HCT116 (cell line): ENCODE measurements at regions not wholly inside any gene's neighbourhood (a gene's known extent, or its start where the extent isn't known, plus 50 kb on each side); places are given as distances from the start of the nearest gene placed in this dataset.

Experiments used
- ATAC-seq: fragments of 200-7000 bp; cut with Tn5 transposase; 2 replicates; pipeline ENCODE4 v1.9.1; 2020; ENCODE audit warnings: mild to moderate bottlenecking, moderate library complexity
- BruUV-seq: library from RNA; stranded (reverse); fragments of 400-500 nt; replicated peaks from 2 replicates; lab custom pipeline; 2021; lab: Mats Ljungman, UMichigan
- CTCF ChIA-PET: fragments of 300-600 bp; sonication (Branson Sonifier 250); formaldehyde crosslinking; loops from one replicate; lab custom pipeline; 2021; ENCODE audit warnings: antibody characterized with exemption; lab: Charles Lee
- POLR2A ChIA-PET: fragments of 300-600, 350-600 bp; sonication (Branson Sonifier 250); formaldehyde crosslinking; loops from one replicate; lab custom pipeline; 2021; ENCODE audit warnings: antibody characterized with exemption; lab: Charles Lee
- RAD21 ChIA-PET, 2 experiments: fragments of 300-600 bp; sonication (Branson Sonifier 250); formaldehyde crosslinking; loops; one replicate each; lab custom pipeline; 2023; ENCODE audit warnings: low total read pairs in 2 of 2; ENCODE audit not compliant: uncharacterized antibody in 2 of 2, unreplicated experiment in 2 of 2, low non-redundant PET in 1 of 2; lab: Charles Lee
- DNase-seq: peaks from one replicate; pipeline ENCODE4 v3.0.0-alpha.2; 2010; ENCODE audit warnings: low read depth, low spot score
- H2AFZ ChIP-seq: fragments of 200-600 bp; shearing (Covaris generic), sonication (generic); 2 replicates; pipeline ENCODE4 v1.6.1; 2017; ENCODE audit warnings: low read depth, mixed run types, mixed read lengths, antibody characterized with exemption, low read length; ENCODE audit not compliant: poor library complexity, severe bottlenecking
- H3K27ac ChIP-seq: 2 replicates; pipeline ENCODE4 v1.5.1; 2012; ENCODE audit warnings: low read depth, low read length
- H3K27me3 ChIP-seq: fragments of 200-600 bp; sonication (generic); 2 replicates; pipeline ENCODE4 v1.6.1; 2016; ENCODE audit warnings: mixed run types, low read length, mixed read lengths; ENCODE audit not compliant: insufficient read depth
- H3K36me3 ChIP-seq, 2 experiments: fragments of 200-500 bp in 1 of 2; fragments of 200-600 bp in 1 of 2; sonication (Bioruptor generic) in 1 of 2; sonication (generic) in 1 of 2; 2 replicates each; pipeline versions ENCODE4 v1.5.1 to v1.6.1; 2014 to 2016; ENCODE audit warnings: low read length in 2 of 2, inconsistent platforms in 1 of 2, mixed read lengths in 1 of 2, mixed run types in 1 of 2; ENCODE audit not compliant: insufficient read depth in 2 of 2, control insufficient read depth in 1 of 2
- H3K4me1 ChIP-seq, 2 experiments: fragments of 200-600 bp in 1 of 2; sonication (generic) in 1 of 2; 2 replicates each; pipeline versions ENCODE4 v1.5.1 to v1.6.1; 2012 to 2017; ENCODE audit warnings: low read length in 2 of 2, inconsistent platforms in 1 of 2, mild to moderate bottlenecking in 1 of 2, mixed read lengths in 1 of 2, mixed run types in 1 of 2, moderate library complexity in 1 of 2; ENCODE audit not compliant: insufficient read depth in 2 of 2, control insufficient read depth in 1 of 2
- H3K4me2 ChIP-seq: fragments of 200-600 bp; sonication (generic); 2 replicates; pipeline ENCODE4 v1.6.1; 2017; ENCODE audit warnings: mixed run types, low read length, mixed read lengths
- H3K4me3 ChIP-seq, 2 experiments: fragments of 200-600 bp in 1 of 2; sonication (generic) in 1 of 2; replicated peaks in 1 of 2; 2 replicates each; pipeline ENCODE4 v1.5.1; 2011 to 2016; ENCODE audit warnings: low read length in 2 of 2, control low read depth in 1 of 2, low read depth in 1 of 2, mild to moderate bottlenecking in 1 of 2, mixed read lengths in 1 of 2, mixed run types in 1 of 2
- H3K79me2 ChIP-seq: fragments of 200-600 bp; sonication (generic); 2 replicates; pipeline ENCODE4 v1.6.1; 2017; ENCODE audit warnings: mild to moderate bottlenecking, mixed run types, low read length, moderate library complexity, mixed read lengths; ENCODE audit not compliant: insufficient read depth
- H3K9ac ChIP-seq: fragments of 200-600 bp; sonication (generic); 2 replicates; pipeline ENCODE4 v1.6.1; 2016; ENCODE audit warnings: low read length, mixed read lengths
- H3K9me2 ChIP-seq: fragments of 200-600 bp; sonication (generic), shearing (Covaris generic); 2 replicates; pipeline ENCODE4 v1.6.1; 2017; ENCODE audit warnings: mixed run types, mild to moderate bottlenecking, moderate library complexity; ENCODE audit not compliant: insufficient read depth
- H3K9me3 ChIP-seq, 2 experiments: fragments of 200-500 bp in 1 of 2; fragments of 200-600 bp in 1 of 2; sonication (Bioruptor generic) in 1 of 2; sonication (generic) in 1 of 2; 2 replicates each; pipeline ENCODE4 v1.6.1; 2014 to 2017; ENCODE audit warnings: low read length in 2 of 2, mixed read lengths in 2 of 2, inconsistent platforms in 1 of 2, low read depth in 1 of 2, mild to moderate bottlenecking in 1 of 2, mixed run types in 1 of 2, moderate library complexity in 1 of 2; ENCODE audit not compliant: control insufficient read depth in 1 of 2, insufficient read depth in 1 of 2
- H4K20me1 ChIP-seq: fragments of 200-600 bp; sonication (generic), shearing (Covaris generic); 2 replicates; pipeline ENCODE4 v1.6.1; 2017; ENCODE audit warnings: mixed run types, mild to moderate bottlenecking, moderate library complexity; ENCODE audit not compliant: insufficient read depth
- ATF3 ChIP-seq: IDR thresholded peaks from 2 replicates; pipeline ENCODE4 v1.6.1; 2012
- CTCF ChIP-seq, 3 experiments: fragments of 200-600 bp in 1 of 3; sonication (generic) in 1 of 3; IDR thresholded peaks in 2 of 3; conservative IDR thresholded peaks in 1 of 3; 2 replicates each; pipeline ENCODE4 v1.5.1; 2012 to 2017; ENCODE audit warnings: low read depth in 2 of 3, low read length in 2 of 3, antibody characterized with exemption in 1 of 3, borderline replicate concordance in 1 of 3, control low read depth in 1 of 3, mild to moderate bottlenecking in 1 of 3, mixed read lengths in 1 of 3, mixed run types in 1 of 3, moderate library complexity in 1 of 3; ENCODE audit not compliant: insufficient read depth in 1 of 3
- YY1 ChIP-seq: IDR thresholded peaks from 2 replicates; pipeline ENCODE4 v1.6.1; 2011; ENCODE audit warnings: low read length, low read depth, moderate library complexity, mild to moderate bottlenecking; ENCODE audit not compliant: insufficient replicate concordance; ENCODE audit errors: extremely low read depth
- ZBTB33 ChIP-seq: IDR thresholded peaks from 2 replicates; pipeline ENCODE4 v1.6.1; 2011; ENCODE audit warnings: mild to moderate bottlenecking, low read length, moderate library complexity; ENCODE audit not compliant: insufficient replicate concordance; ENCODE audit errors: extremely low read depth
- intact Hi-C: fragments of 100-400 bp; cut with micrococcal nuclease; formaldehyde crosslinking; loops from 2 replicates; pipeline ENCODE4 v1.10.0; 2022

GRCh38 chr9:80046481-80046880, 474.7 kb downstream of the TLE4 start (continued):
- TF ChIP-seq CTCF (IDR thresholded peaks at IDR 0.05 in 2 of 3, conservative IDR thresholded peaks at IDR 0.05 in 1 of 3; ENCODE audit: borderline replicate concordance in 1 of 3, insufficient read depth in 1 of 3, low read depth in 2 of 3, low read length in 2 of 3) (no peak), ATF3 (no peak), YY1 (no peak), ZBTB33 (no peak)
- TF ChIP-seq, all 23 proteins: peak for 0

- Histone ChIP-seq H2AFZ (no peak overlapping the region), H3K4me3 (no peak overlapping the region), H3K9ac (no peak overlapping the region), H3K79me2 (no peaks in the 10 kb centered on the region), H3K4me1 (no peaks in the 10 kb centered on the region), H3K4me2 (no peak overlapping the region), H3K9me2 (no peaks in the 10 kb centered on the region), H3K36me3 (no peaks in the 10 kb centered on the region), H3K27me3 (no peaks in the 10 kb centered on the region), H4K20me1 (no peaks in the 10 kb centered on the region), H3K9me3 (peaks cover 3 to 16% of the 10 kb centered on the region in 2 experiments; a peak in 2 of 4 replicates), H3K27ac (no peak overlapping the region)
- no peak for DNase-seq
- no peak for TF ChIP-seq ZBTB33
- no peak for ATAC-seq
- intact Hi-C loops = no loop called here
- no TSS peak for BruUV-seq
- POLR2A ChIA-PET = no interaction called here
- RAD21 ChIA-PET = no interaction called here
- CTCF ChIA-PET = no interaction called here
Measured at GRCh38 chr9:80041821-80042220, 470.1 kb downstream of the TLE4 start.
